SK-N-SH (cell line): ENCODE measurements at regions not wholly inside any gene's neighbourhood (a gene's known extent, or its start where the extent isn't known, plus 50 kb on each side); places are given as distances from the start of the nearest gene placed in this dataset.

ENCODE experiments used
- CTCF ChIA-PET: fragments of 300-600, 350-600 bp; formaldehyde crosslinking; extraction: SDS; loops from one replicate; lab custom pipeline; 2021; lab: Yijun Ruan, JAX
- POLR2A ChIA-PET: fragments of 350-600 bp; sonication (Branson Sonifier 250); formaldehyde crosslinking; extraction: SDS; loops from one replicate; lab custom pipeline; 2020; ENCODE audit warnings: antibody characterized with exemption, inconsistent platforms; lab: Yijun Ruan, JAX
- DNase-seq: peaks from one replicate; pipeline ENCODE4 v3.0.0; 2012
- H2AFZ ChIP-seq: fragments of 200-600 bp; sonication (generic); 2 replicates; pipeline ENCODE4 v1.8.1; 2016; ENCODE audit warnings: antibody characterized with exemption, mild to moderate bottlenecking, low read depth
- H3F3A ChIP-seq: fragments of 200-600 bp; sonication (generic); replicated peaks from 2 replicates; pipeline ENCODE3; 2016; ENCODE audit warnings: antibody characterized with exemption, mild to moderate bottlenecking; ENCODE audit not compliant: insufficient read depth
- H3K27ac ChIP-seq, 2 experiments: fragments of 200-500 bp in 1 of 2; fragments of 200-600 bp in 1 of 2; sonication (Bioruptor generic) in 1 of 2; sonication (generic), shearing (Covaris generic) in 1 of 2; 2 replicates each; pipeline versions ENCODE4 v1.5.1 to v1.6.1; 2014 to 2016; ENCODE audit warnings: low read depth in 2 of 2, inconsistent platforms in 1 of 2, low read length in 1 of 2, mild to moderate bottlenecking in 1 of 2, mixed read lengths in 1 of 2
- H3K27me3 ChIP-seq: fragments of 200-600 bp; sonication (generic), shearing (Covaris generic); 2 replicates; pipeline ENCODE4 v1.6.1; 2016; ENCODE audit warnings: mixed run types; ENCODE audit not compliant: insufficient read depth
- H3K36me3 ChIP-seq, 2 experiments: fragments of 200-500 bp in 1 of 2; fragments of 200-600 bp in 1 of 2; sonication (Bioruptor generic) in 1 of 2; sonication (generic) in 1 of 2; replicated peaks in 1 of 2; 2 replicates each; pipeline versions ENCODE3 to v1.5.1; 2014 to 2016; ENCODE audit warnings: low read length in 1 of 2, mild to moderate bottlenecking in 1 of 2; ENCODE audit not compliant: insufficient read depth in 2 of 2, control insufficient read depth in 1 of 2
- H3K4me1 ChIP-seq, 2 experiments: fragments of 200-500 bp in 1 of 2; fragments of 200-600 bp in 1 of 2; sonication (Bioruptor generic) in 1 of 2; sonication (generic), shearing (Covaris generic) in 1 of 2; 2 replicates each; pipeline versions ENCODE4 v1.5.1 to v1.6.1; 2014 to 2016; ENCODE audit warnings: low read depth in 1 of 2, low read length in 1 of 2, mixed run types in 1 of 2; ENCODE audit not compliant: insufficient read depth in 2 of 2, control insufficient read depth in 1 of 2
- H3K4me2 ChIP-seq: fragments of 200-600 bp; sonication (generic), shearing (Covaris generic); 2 replicates; pipeline ENCODE4 v1.6.1; 2017; ENCODE audit warnings: mixed run types
- H3K4me3 ChIP-seq, 2 experiments: fragments of 200-500 bp in 1 of 2; fragments of 200-600 bp in 1 of 2; sonication (Bioruptor generic) in 1 of 2; sonication (generic), shearing (Covaris generic) in 1 of 2; 2 replicates each; pipeline versions ENCODE4 v1.5.1 to v1.8.1; 2014 to 2016; ENCODE audit warnings: low read depth in 2 of 2, inconsistent platforms in 1 of 2, low read length in 1 of 2, mild to moderate bottlenecking in 1 of 2, mixed read lengths in 1 of 2, moderate library complexity in 1 of 2
- H3K79me2 ChIP-seq: fragments of 200-600 bp; sonication (generic); 2 replicates; pipeline ENCODE4 v1.8.1; 2017; ENCODE audit warnings: mild to moderate bottlenecking; ENCODE audit not compliant: insufficient read depth
- H3K9ac ChIP-seq: fragments of 200-600 bp; sonication (generic); 2 replicates; pipeline ENCODE4 v1.6.1; 2017; ENCODE audit warnings: mixed run types
- H3K9me2 ChIP-seq: fragments of 200-600 bp; sonication (generic); 2 replicates; pipeline ENCODE4 v1.6.1; 2017; ENCODE audit warnings: mixed run types
- H3K9me3 ChIP-seq: fragments of 200-600 bp; sonication (generic); 2 replicates; pipeline ENCODE4 v1.6.1; 2017; ENCODE audit warnings: mixed run types, mild to moderate bottlenecking, moderate library complexity
- H4K20me1 ChIP-seq: fragments of 200-600 bp; sonication (generic); 2 replicates; pipeline ENCODE4 v1.6.1; 2017; ENCODE audit warnings: mild to moderate bottlenecking, mixed run types; ENCODE audit not compliant: insufficient read depth
- CHD2 ChIP-seq: fragments of 150-350 bp; IDR thresholded peaks from 2 replicates; pipeline ENCODE4 v1.6.1; 2018; ENCODE audit warnings: low read length; ENCODE audit not compliant: partially characterized antibody
- EZH2phosphoT487 ChIP-seq: fragments of 200-600 bp; sonication (generic); IDR thresholded peaks from 2 replicates; pipeline ENCODE4 v1.6.1; 2017; ENCODE audit warnings: low read depth, mixed run types, mild to moderate bottlenecking, antibody characterized with exemption, moderate library complexity, borderline replicate concordance
- FOSL2 ChIP-seq: IDR thresholded peaks from 2 replicates; pipeline ENCODE4 v1.4.0; 2012; ENCODE audit warnings: low read depth, mild to moderate bottlenecking, moderate library complexity, borderline replicate concordance
- FOXJ3 ChIP-seq: sonication (generic); formaldehyde crosslinking; IDR thresholded peaks from 2 replicates; pipeline ENCODE4 v1.5.1; 2020; ENCODE audit warnings: mild to moderate bottlenecking, missing genetic modification reagents
- FOXM1 ChIP-seq: IDR thresholded peaks from 2 replicates; pipeline ENCODE4 v1.4.0; 2012; ENCODE audit warnings: low read depth, mild to moderate bottlenecking
- GABPA ChIP-seq: IDR thresholded peaks from 2 replicates; pipeline ENCODE4 v1.4.0; 2012; ENCODE audit warnings: low read depth, mild to moderate bottlenecking
- IRF3 ChIP-seq: fragments of 150-350 bp; IDR thresholded peaks from 2 replicates; pipeline ENCODE4 v1.6.1; 2016; ENCODE audit warnings: mild to moderate bottlenecking, low read depth, low read length
- MEF2A ChIP-seq: IDR thresholded peaks from 2 replicates; pipeline ENCODE4 v1.4.0; 2012; ENCODE audit warnings: low read depth, borderline replicate concordance
- NRF1 ChIP-seq: IDR thresholded peaks from 2 replicates; pipeline ENCODE4 v1.6.1; 2012; ENCODE audit warnings: low read depth, mild to moderate bottlenecking, low read length
- POLR2AphosphoS5 ChIP-seq: IDR thresholded peaks from 2 replicates; pipeline ENCODE4 v1.6.1; 2012; ENCODE audit warnings: low read depth, low read length
- RXRA ChIP-seq: IDR thresholded peaks from 2 replicates; pipeline ENCODE4 v1.4.0; 2012; ENCODE audit warnings: low read depth, mild to moderate bottlenecking, borderline replicate concordance
- SIN3A ChIP-seq: IDR thresholded peaks from 2 replicates; pipeline ENCODE4 v1.6.1; 2012; ENCODE audit warnings: low read depth, mild to moderate bottlenecking, low read length, moderate library complexity, borderline replicate concordance
- TAF1 ChIP-seq: IDR thresholded peaks from 2 replicates; pipeline ENCODE4 v1.6.1; 2012; ENCODE audit warnings: low read depth, mild to moderate bottlenecking, low read length, moderate library complexity, borderline replicate concordance
- USF1 ChIP-seq: IDR thresholded peaks from 2 replicates; pipeline ENCODE4 v1.4.0; 2012; ENCODE audit warnings: low read depth, borderline replicate concordance
- YY1 ChIP-seq: IDR thresholded peaks from 2 replicates; pipeline ENCODE4 v1.4.0; 2012; ENCODE audit warnings: low read depth, mild to moderate bottlenecking
- ZBTB33 ChIP-seq: IDR thresholded peaks from 2 replicates; pipeline ENCODE4 v1.4.0; 2012; ENCODE audit warnings: low read depth, borderline replicate concordance
- TF ChIP-seq, protein P1 (sequence below): IDR thresholded peaks from 2 replicates; pipeline ENCODE4; 2012
- TF ChIP-seq, protein P2 (sequence below): IDR thresholded peaks from 2 replicates; pipeline ENCODE4 v1.6.1; 2012; ENCODE audit warnings: mild to moderate bottlenecking, low read depth, low read length, moderate library complexity
- TF ChIP-seq, protein P3 (sequence below): fragments of 200-600 bp; sonication (generic); IDR thresholded peaks from 2 replicates; pipeline ENCODE4 v1.6.1; 2017; ENCODE audit warnings: antibody characterized with exemption, mild to moderate bottlenecking, moderate library complexity

- no peak overlapping the region for H3K27ac ChIP-seq
- H3K4me2 ChIP-seq = no peak overlapping the region
- no peak overlapping the region for H3K4me3 ChIP-seq
- no peak for TF ChIP-seq EZH2phosphoT487
- TF ChIP-seq RXRA = no peak
- TF ChIP-seq, protein P1, sequence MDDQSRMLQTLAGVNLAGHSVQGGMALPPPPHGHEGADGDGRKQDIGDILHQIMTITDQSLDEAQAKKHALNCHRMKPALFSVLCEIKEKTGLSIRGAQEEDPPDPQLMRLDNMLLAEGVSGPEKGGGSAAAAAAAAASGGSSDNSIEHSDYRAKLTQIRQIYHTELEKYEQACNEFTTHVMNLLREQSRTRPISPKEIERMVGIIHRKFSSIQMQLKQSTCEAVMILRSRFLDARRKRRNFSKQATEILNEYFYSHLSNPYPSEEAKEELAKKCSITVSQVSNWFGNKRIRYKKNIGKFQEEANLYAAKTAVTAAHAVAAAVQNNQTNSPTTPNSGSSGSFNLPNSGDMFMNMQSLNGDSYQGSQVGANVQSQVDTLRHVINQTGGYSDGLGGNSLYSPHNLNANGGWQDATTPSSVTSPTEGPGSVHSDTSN = no peak
- TF ChIP-seq SIN3A = no peak
- no peak for TF ChIP-seq MEF2A
- no peak for TF ChIP-seq IRF3
- no peak for TF ChIP-seq FOSL2
- TF ChIP-seq TAF1 = no peak
- TF ChIP-seq NRF1 = no peak
- TF ChIP-seq CHD2 = no peak
- TF ChIP-seq, protein P2, sequence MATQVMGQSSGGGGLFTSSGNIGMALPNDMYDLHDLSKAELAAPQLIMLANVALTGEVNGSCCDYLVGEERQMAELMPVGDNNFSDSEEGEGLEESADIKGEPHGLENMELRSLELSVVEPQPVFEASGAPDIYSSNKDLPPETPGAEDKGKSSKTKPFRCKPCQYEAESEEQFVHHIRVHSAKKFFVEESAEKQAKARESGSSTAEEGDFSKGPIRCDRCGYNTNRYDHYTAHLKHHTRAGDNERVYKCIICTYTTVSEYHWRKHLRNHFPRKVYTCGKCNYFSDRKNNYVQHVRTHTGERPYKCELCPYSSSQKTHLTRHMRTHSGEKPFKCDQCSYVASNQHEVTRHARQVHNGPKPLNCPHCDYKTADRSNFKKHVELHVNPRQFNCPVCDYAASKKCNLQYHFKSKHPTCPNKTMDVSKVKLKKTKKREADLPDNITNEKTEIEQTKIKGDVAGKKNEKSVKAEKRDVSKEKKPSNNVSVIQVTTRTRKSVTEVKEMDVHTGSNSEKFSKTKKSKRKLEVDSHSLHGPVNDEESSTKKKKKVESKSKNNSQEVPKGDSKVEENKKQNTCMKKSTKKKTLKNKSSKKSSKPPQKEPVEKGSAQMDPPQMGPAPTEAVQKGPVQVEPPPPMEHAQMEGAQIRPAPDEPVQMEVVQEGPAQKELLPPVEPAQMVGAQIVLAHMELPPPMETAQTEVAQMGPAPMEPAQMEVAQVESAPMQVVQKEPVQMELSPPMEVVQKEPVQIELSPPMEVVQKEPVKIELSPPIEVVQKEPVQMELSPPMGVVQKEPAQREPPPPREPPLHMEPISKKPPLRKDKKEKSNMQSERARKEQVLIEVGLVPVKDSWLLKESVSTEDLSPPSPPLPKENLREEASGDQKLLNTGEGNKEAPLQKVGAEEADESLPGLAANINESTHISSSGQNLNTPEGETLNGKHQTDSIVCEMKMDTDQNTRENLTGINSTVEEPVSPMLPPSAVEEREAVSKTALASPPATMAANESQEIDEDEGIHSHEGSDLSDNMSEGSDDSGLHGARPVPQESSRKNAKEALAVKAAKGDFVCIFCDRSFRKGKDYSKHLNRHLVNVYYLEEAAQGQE = no peak
- no peak for TF ChIP-seq FOXM1
- no peak for TF ChIP-seq USF1
- TF ChIP-seq, protein P3, sequence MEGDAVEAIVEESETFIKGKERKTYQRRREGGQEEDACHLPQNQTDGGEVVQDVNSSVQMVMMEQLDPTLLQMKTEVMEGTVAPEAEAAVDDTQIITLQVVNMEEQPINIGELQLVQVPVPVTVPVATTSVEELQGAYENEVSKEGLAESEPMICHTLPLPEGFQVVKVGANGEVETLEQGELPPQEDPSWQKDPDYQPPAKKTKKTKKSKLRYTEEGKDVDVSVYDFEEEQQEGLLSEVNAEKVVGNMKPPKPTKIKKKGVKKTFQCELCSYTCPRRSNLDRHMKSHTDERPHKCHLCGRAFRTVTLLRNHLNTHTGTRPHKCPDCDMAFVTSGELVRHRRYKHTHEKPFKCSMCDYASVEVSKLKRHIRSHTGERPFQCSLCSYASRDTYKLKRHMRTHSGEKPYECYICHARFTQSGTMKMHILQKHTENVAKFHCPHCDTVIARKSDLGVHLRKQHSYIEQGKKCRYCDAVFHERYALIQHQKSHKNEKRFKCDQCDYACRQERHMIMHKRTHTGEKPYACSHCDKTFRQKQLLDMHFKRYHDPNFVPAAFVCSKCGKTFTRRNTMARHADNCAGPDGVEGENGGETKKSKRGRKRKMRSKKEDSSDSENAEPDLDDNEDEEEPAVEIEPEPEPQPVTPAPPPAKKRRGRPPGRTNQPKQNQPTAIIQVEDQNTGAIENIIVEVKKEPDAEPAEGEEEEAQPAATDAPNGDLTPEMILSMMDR = no peak
- no peak for TF ChIP-seq FOXJ3
- TF ChIP-seq POLR2AphosphoS5 = no peak
- TF ChIP-seq ZBTB33 = no peak
- TF ChIP-seq YY1 = no peak
- TF ChIP-seq GABPA = no peak
- no peaks in the 10 kb centered on the region for H3F3A ChIP-seq
- H3K79me2 ChIP-seq = no peaks in the 10 kb centered on the region
- H3K9ac ChIP-seq = no peak overlapping the region
- POLR2A ChIA-PET = no interaction called here
- H3K4me1 ChIP-seq = peaks cover 0 to 17% of the 10 kb centered on the region in 2 experiments; a peak in 2 of 4 replicates
- H3K9me2 ChIP-seq = no peaks in the 10 kb centered on the region
- no peak overlapping the region for H2AFZ ChIP-seq
- H3K27me3 ChIP-seq = no peaks in the 10 kb centered on the region
- no peak for DNase-seq
- H4K20me1 ChIP-seq = no peaks in the 10 kb centered on the region
- CTCF ChIA-PET = interaction anchor here (0.7 to 1.9 kb wide), 5 partner anchors 185 to 504 kb away, joined by 3 to 8 read pairs (median 5); no protein-coding TSS in a partner anchor
- no peaks in the 10 kb centered on the region for H3K9me3 ChIP-seq
- H3K36me3 ChIP-seq = no peaks in the 10 kb centered on the region
Measured at GRCh38 chr7:33710608-33711007, 194.7 kb upstream of the BMPER start.
